ENCODE measurements at regions not wholly inside any gene's neighbourhood (a gene's known extent, or its start where the extent isn't known, plus 50 kb on each side); places are given as distances from the start of the nearest gene placed in this dataset.
"Not testable (repeated sequence)": the region's sequence is repeated elsewhere in the genome, so short reads cannot be mapped to it uniquely, and the experiment has no call there.

DNA sequence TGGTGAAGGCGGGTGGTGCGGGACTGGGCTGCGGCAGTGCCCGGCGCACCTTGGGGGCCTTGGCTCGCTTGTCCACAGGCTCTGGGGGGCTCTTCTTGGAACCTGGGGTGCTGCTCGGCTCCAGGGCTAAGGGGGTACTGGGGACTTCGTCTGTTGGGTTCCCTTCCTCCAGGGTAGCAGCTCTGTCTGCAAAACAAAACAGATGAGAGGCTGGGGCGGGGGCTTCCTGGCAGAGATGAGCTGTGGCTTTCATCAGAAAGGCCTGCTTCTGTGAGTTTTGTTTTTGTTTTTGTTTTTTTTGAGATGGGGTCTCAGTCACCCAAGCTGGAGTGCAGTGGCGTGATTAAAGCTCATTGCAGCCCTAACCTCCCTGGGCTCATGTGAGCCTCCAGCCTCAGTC, 425.2 kb upstream of the ZNF722 start:
- TF ChIP-seq, protein P1, sequence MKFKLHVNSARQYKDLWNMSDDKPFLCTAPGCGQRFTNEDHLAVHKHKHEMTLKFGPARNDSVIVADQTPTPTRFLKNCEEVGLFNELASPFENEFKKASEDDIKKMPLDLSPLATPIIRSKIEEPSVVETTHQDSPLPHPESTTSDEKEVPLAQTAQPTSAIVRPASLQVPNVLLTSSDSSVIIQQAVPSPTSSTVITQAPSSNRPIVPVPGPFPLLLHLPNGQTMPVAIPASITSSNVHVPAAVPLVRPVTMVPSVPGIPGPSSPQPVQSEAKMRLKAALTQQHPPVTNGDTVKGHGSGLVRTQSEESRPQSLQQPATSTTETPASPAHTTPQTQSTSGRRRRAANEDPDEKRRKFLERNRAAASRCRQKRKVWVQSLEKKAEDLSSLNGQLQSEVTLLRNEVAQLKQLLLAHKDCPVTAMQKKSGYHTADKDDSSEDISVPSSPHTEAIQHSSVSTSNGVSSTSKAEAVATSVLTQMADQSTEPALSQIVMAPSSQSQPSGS (IDR thresholded peaks at IDR 0.05; ENCODE audit: low read length) = not testable (repeated sequence)
- not testable (repeated sequence) for TF ChIP-seq NR2C2 (IDR thresholded peaks at IDR 0.05; ENCODE audit: borderline replicate concordance, control insufficient read depth, insufficient read length, low read depth); ETV6 (conservative IDR thresholded peaks at IDR 0.05 in 1 of 2, IDR thresholded peaks at IDR 0.05 in 1 of 2; ENCODE audit: borderline replicate concordance in 1 of 2, low read depth in 1 of 2); FOS (IDR thresholded peaks at IDR 0.05; ENCODE audit: borderline replicate concordance, extremely low read depth, insufficient read length); CHD1 (IDR thresholded peaks at IDR 0.05; ENCODE audit: low read depth, low read length); NFIC (IDR thresholded peaks at IDR 0.05; ENCODE audit: low read depth, low read length); SPI1 (IDR thresholded peaks at IDR 0.05; ENCODE audit: borderline replicate concordance, insufficient read depth, low read depth, low read length); RAD21 (IDR thresholded peaks at IDR 0.05; ENCODE audit: insufficient read depth, low read depth, low read length); JUNB (IDR thresholded peaks at IDR 0.05); IKZF1 (conservative IDR thresholded peaks at IDR 0.05)
- TF ChIP-seq, protein P2, sequence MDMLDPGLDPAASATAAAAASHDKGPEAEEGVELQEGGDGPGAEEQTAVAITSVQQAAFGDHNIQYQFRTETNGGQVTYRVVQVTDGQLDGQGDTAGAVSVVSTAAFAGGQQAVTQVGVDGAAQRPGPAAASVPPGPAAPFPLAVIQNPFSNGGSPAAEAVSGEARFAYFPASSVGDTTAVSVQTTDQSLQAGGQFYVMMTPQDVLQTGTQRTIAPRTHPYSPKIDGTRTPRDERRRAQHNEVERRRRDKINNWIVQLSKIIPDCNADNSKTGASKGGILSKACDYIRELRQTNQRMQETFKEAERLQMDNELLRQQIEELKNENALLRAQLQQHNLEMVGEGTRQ (IDR thresholded peaks at IDR 0.05; ENCODE audit: borderline replicate concordance, low read depth, low read length) = not testable (repeated sequence)
- TF ChIP-seq, protein P3, sequence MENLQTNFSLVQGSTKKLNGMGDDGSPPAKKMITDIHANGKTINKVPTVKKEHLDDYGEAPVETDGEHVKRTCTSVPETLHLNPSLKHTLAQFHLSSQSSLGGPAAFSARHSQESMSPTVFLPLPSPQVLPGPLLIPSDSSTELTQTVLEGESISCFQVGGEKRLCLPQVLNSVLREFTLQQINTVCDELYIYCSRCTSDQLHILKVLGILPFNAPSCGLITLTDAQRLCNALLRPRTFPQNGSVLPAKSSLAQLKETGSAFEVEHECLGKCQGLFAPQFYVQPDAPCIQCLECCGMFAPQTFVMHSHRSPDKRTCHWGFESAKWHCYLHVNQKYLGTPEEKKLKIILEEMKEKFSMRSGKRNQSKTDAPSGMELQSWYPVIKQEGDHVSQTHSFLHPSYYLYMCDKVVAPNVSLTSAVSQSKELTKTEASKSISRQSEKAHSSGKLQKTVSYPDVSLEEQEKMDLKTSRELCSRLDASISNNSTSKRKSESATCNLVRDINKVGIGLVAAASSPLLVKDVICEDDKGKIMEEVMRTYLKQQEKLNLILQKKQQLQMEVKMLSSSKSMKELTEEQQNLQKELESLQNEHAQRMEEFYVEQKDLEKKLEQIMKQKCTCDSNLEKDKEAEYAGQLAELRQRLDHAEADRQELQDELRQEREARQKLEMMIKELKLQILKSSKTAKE (IDR thresholded peaks at IDR 0.05; ENCODE audit: low read depth, poor library complexity, severe bottlenecking) = not testable (repeated sequence)
- TF ChIP-seq, protein P4, sequence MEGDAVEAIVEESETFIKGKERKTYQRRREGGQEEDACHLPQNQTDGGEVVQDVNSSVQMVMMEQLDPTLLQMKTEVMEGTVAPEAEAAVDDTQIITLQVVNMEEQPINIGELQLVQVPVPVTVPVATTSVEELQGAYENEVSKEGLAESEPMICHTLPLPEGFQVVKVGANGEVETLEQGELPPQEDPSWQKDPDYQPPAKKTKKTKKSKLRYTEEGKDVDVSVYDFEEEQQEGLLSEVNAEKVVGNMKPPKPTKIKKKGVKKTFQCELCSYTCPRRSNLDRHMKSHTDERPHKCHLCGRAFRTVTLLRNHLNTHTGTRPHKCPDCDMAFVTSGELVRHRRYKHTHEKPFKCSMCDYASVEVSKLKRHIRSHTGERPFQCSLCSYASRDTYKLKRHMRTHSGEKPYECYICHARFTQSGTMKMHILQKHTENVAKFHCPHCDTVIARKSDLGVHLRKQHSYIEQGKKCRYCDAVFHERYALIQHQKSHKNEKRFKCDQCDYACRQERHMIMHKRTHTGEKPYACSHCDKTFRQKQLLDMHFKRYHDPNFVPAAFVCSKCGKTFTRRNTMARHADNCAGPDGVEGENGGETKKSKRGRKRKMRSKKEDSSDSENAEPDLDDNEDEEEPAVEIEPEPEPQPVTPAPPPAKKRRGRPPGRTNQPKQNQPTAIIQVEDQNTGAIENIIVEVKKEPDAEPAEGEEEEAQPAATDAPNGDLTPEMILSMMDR (IDR thresholded peaks at IDR 0.05 in 2 of 3, conservative IDR thresholded peaks at IDR 0.05 in 1 of 3; ENCODE audit: control insufficient read depth in 2 of 3, extremely low read depth in 1 of 3, insufficient read depth in 1 of 3, low read depth in 3 of 3, low read length in 3 of 3) = not testable (repeated sequence)

All from GM12878 (cell line).